Left hindlimb (tissue), 1 donor: ENCODE measurements at regions not wholly inside any gene's neighbourhood (a gene's known extent, or its start where the extent isn't known, plus 50 kb on each side); places are given as distances from the start of the nearest gene placed in this dataset.
A peak's percentile ranks its signal among the peaks of the same experiment; 100 is the strongest.

Experiments used
- DNase-seq: peaks from one replicate; pipeline ENCODE4 v3.0.0-alpha.2; 2018

DNA sequence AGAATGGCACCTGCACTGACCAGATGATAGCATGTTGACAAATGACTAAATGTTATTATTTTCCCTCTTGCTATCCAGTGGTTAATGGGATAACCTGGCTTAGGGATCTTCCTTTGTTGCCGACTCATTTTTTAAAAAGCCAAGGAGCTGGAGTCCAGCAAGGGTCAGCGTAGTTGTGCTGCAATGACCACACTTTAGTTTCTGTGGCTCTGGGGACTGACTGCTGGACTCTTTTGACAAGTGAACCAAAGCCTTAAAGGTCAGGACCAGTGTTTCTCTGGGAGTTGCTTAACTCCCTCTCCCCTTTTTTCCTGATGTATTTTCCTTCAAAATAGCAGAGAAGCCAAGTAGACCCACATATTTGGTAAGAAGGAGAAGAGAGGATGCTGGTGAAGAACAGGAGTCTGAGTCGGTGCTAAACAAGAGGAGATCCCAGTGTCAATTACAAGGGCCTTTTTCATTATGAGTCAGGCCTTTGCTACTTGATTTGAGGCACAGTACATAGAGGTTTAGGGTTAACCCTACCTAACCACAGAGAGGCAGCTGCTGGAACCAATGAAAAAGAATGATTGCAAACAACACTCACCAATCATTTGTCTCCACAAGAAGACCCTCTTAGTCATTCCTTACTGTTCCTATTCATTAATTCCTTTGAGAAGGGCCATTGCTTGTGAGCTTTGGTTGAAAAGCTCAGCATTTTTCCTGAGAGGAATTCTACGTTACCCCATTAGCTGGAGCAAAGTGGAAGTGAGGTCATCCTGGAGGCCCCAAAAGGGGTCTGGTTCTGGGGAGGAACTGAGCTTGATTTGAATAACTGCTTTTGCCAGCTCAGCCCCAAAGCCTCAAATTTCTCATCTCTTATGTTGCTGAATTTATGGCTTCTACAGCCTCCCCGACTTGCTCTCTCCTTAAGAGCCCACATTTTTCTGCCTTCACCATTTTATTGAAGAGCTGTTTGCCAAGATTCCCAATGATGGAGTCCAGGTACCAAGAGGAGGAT lies 137.6 kb upstream of the HNMT start:
- no peak for DNase-seq

DNA sequence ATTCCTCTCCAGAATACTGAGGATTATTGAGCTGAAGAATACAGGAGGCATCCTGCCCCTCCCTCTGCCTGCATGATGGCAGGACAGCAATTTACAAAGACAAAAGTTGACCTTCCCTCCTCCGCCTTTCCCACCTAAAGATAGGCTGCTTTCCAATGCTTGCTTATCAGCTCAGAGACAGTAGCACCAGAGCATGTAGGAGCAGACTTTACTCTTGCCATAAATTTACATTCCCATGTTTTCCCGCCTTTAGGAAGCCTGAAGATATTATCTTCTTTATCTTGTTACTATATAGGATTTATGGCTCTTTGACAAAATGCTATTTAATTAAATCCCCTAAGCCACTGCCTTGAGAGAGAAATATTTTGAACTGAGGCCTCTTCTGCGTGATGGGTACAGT lies 135.6 kb upstream of the HNMT start:
- DNase-seq = no peak

DNA sequence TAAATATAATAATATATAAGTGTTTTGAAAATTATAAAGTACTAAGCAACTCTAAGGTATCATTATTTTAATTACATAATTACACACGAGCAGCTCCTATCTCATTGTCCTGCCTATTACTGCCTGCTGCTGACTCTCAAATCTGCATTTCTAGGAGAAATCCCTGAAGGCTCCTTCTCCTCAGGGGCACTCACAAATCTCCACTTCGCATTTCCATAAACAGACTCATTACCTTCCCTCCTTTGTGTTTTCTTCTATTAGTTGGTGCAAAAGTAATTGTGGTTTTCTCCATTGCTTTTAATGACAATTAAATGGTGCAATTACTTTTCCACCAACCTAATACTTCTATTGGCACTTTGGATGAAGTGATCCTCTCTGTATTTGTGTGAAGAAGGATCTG lies 135.0 kb upstream of the HNMT start:
- no peak for DNase-seq

DNA sequence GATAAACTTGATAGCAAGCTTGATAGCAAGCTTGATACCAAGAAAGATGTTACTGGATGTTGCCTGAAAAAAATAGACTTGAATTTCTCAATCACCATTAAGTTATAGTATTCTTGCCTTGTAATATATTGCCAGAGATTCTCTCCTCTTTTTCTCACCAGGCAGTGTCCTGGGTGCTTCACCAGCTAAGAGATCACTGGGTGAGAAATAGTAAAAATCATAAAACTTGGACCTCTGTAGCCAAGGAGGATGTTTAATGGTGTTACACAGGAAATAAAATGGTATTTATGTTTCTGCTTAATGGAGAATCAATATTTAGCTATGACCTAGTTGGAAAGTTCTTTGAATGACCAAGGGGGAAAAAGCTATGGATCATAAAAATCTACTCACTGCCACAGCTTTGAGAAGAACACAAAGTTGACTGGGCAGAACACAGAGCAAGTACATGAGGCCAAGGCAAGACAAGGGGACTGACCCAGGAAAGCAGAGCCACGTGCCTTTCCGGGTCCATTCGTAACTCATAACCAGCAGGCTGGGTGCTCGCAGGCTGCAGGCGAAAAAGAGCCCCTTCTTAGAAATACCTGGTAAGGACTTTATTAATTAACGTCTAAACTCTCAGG lies 129.4 kb upstream of the HNMT start:
- no peak for DNase-seq

DNA sequence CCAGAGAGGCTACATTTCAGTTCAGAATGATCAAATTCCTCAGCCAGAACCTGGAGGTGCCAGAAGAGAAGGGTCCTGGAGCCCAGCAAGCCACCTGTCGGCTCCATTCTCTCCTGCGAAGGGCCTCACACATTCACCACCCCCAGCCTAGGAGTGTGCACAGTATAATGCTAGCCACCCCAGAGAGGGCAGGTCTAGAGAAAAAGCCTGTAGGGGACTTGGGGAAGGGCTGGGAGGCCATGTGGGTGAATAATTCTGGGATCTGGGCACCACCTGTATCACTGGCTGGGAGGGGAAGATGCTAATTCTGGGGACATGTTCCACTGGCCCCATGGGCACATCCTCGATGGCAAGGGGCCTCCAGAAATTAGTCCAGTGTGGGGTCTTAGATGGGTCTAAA lies 127.6 kb upstream of the HNMT start:
- no peak for DNase-seq

DNA sequence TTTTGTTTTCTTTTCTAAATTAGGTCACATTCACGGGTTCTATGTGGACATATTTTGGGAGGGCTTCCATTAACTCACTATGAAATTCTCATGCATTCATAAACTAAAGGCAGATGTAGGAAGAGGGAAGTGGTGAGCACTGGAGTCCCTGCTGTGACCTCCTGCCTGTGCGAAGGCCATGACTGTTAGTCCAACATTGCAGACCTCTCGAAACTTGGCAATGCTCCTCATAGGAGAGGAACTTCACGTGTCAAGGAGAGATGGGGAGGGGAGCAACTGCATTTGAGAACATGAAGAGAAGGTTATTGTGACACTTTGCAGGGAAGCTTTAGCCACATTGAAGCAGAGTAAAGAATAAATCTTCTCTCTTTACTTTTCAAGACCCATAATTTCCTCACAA lies 126.4 kb upstream of the HNMT start:
- no peak for DNase-seq

DNA sequence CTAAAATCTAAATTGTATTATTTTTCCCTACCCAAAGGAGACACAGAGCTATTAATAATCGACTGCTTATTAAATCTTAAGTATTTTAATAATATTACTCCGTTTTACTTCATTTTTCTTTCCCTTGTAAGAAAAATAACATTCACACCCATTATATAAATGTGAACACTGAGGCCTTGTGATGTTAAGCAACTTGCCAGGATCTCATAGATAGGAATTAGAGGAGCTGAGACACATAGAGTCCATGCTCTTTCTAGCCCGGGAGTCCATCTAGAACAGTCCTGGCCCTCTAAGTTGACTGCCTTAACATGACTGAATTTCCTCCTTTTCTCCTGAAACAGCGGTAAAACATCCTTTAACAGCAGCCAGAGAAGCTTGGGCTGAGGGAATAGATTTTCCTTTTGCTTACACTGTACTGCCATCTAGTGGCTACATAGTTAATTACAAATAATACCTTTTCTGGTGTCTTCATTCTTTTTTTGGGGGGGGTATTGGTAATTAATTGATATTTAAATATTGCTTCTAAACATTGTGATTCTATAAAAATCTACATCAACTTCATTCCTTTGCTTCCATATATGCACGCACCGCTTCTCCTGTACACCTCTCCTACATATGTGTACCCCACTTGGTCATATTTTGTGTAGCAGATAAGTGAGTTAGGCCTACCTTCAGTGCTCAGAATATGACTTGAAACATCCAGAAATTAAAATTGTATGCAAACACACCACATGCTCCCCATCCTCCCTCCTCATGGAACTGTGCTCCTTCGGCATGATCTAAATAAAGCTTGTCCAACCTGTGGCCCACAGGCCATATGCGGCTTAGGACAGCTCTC lies 125.8 kb upstream of the HNMT start:
- DNase-seq = no peak

DNA sequence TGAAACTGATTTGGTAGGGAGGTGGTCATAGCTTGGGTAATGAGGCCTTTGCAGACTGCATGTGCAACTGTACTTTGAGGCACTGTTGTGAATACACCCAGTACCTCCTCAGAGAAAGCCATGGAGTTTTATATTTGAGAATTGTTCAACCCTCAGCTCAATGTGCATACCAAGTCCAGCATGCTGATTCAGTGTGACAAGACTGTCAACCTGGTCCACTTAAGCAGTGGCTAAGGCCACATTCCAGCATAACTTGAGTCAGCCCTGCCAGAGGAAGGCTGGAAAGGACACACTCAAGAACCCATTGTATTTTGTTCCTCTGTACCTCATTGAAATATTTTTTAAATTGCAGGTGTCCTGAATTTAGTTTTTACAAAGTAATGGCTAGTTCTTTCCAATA lies 121.8 kb upstream of the HNMT start:
- no peak for DNase-seq

DNA sequence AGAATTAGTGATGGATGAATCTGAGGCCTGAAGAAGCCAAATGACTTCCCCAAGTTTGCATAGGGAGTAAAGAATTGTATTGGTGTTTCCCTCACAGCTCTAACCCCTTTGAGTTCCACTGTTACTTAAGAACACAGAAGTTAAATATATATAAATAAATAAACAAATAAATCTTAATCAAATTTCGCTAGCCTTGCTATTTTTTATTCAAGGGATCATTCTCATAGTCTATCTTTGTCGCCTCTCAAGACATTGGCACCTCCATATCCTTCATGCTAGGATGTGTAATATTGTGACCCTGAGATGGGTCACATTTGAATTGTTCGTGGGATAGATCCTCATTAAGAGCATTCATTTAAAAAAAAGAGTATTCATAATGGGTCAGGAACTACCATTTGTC lies 121.3 kb upstream of the HNMT start:
- no peak for DNase-seq

DNA sequence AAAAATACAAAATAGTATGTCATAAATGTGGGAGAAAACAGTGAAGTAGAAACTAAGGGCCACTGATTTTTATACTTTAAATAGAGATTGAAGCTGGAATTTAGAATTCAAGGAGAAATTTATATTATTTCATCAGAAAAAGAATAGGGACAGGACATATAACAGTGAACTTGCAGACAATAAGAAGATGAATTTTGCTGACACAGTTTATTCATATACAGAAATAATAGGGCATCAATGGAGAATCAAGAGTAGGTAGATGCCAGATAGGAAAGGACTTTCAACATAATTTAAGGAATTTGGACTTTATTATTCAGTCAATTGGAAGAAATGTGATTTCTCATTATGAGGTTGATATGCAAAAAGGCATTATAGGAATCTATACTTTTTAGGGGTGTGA lies 118.9 kb upstream of the HNMT start:
- no peak for DNase-seq

DNA sequence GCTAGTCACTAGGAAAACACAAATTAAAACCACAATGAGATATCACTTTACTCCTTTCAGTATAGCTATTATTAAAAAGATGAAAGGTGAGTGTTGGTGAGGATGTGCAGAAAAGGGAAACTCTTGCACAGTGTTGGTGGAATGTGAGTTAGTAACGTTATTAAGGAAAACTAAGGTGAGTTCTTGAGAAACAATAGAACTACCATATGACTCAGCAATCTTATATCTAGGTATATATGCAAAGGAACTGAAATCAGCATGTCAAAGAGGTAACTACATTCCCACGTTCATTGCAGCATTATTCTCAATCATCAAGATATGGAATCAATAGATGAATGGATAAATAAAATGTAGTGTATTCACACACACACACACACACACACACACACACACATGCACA lies 117.3 kb upstream of the HNMT start:
- no peak for DNase-seq

DNA sequence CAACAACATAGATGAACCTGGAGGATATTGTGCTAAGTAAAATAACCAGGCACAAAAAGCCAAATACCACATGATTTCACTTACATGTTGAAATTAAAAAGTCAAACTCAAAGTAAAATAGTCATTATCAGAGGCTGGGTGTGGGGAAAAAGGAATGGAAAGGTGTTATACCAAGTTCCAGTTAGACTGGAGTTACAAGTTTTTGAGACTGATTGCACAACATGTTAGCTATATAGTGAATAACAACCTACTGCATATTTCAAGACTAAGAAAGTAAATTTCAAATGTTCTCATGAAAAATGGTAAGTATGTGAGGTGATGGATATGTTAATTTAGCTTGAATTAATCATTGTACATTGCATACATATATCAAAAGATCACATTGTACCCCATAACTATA lies 116.8 kb upstream of the HNMT start:
- no peak for DNase-seq

DNA sequence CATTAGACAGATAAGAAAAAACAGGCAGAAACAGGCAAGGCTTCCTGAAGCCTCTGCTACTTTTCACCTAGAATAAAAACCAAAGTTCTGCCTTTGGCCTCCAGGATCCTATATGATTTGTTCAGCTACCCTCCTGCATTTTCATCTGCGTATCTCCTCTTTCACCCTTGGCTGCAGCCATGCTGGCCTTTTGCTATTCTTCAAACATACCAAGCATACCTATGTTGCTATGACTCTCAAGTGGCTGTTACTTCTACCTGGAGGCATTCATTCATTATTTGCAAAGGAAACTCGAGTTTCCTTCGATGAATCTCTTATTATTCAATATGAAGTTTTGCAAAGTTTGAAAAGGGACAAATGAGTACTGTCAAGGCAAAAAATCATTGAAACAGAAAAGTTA lies 106.4 kb upstream of the HNMT start:
- no peak for DNase-seq

DNA sequence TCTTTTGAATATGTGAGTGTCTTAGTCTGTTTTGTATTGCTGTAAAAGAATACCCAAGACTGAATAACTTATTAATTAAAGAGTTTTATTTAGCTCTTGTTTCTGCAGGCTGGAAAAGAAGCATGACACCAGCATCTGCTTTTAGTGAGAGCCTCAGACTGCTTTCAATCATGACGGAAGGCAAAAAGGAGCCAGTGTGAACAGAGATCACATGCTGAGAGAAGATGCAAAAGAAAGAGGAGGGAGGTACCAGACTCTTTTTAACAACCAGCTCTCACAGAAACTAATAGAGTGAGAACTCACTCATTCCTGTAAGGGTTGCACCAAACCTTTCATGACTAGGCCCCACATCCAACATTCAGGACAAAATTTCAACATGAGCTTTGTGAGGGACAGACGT lies 101.6 kb upstream of the HNMT start:
- no peak for DNase-seq

DNA sequence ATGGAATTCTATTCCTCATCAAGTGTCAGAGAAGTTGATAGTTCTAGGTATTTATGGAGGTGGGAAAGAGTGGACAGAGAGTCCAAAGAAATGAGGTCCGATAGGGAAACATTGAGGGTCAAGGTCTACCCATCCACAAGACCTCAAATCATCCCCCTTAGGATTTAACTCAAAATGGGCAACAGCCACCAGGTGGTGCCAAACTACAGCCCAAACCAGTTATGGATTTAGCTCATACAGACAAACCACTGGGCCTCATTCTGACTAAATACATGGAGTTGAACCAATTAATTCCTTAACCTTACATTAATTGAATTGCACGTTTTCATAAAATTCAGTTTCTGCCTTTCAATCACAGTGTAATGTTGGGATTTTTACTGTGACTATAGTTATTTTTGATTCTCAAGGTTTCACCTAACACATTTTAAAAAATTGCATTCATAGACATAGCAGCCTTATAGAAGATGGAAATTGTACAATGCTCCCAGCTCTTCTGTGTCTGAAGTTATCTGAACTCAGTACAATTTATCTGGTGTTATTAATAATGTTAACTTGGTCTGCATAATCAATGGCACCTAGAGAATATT lies 98.2 kb upstream of the HNMT start:
- DNase-seq = no peak

DNA sequence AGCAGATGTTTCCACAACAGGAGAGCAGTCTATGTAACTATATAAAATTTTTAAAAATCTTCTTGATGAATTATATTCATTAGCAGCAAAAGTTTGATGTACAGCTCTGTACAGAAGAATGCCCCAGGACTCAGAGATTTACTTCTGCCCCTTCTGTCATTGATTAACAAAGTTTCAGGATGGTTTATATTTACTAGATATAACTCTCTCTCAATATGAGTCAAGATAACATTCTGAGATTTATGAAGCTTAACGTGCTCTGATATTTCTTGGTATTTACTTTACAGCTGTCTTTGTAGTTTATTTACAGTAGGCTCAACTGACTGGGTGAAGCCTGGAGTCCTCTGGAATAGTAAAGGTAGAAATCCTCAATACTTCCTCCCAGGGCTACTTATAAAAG lies 93.6 kb upstream of the HNMT start:
- no peak for DNase-seq

DNA sequence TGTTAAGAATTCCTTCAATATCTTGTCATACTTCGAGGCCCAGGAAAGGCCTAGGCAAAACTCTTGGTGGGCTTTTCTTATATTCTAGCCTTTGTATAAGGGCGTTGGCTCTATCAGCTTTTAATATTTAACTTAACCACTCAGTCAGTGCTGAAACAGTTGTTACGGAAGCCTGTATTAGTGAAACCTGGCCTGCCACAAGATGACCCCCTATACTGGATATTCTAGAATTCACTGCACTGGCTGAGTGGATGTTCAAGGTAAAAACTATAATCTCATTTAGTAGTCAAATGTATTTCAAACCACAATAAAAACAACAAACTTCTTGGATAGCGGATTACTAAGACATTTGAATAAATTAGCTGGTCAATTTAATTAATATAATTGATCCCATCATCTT lies 91.7 kb upstream of the HNMT start:
- DNase-seq = no peak

DNA sequence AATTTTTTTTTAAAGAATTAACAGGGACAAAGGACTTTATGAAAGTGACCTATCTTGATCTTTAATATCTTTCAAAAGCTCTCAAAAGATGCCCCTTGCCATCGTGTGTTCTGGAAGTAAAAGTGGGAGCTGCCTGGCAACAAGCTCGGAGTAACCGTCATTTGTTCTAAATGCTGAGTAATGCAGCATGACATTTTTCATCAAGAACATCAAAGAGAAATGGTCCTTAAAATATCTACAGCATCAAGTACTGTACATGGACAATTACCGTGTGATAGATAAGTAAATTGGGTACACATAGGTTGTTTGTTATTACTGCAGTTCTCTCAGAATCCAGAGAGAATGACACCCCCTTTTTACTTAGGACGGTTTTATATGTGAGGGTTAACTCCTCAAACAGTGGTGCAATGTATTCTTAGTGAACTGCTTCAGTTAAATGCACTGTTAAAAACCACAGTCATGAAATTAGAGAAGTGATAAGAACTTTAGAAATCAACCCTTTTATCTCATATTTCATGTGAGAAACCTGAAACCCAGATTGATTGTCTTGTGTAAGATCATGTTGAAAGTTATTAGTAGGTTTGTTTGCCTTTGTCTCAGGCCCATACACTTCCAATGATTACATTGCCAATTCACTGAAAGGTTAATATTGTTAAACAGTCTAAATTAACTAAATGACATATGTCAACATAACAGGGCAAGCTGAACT lies 90.6 kb upstream of the HNMT start:
- DNase-seq = no peak

DNA sequence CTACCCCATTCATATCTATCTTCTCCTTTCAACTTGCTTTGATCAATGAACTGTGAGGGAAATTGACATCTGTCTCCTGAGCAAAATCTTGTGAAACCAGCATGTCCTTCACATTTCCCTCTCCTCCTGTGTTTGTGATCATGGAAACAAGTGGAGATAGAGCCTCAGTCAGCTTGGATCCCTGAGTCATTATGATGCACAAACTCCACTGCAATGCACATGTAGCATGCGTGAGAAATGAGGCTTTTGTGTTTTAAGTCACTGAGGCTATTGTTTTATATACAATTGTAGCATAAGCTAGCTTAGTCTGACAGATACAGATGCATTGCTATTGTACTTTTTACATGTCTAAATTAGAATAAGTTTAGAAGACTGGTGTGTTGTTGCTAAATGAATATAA lies 85.2 kb upstream of the HNMT start:
- DNase-seq = no peak

DNA sequence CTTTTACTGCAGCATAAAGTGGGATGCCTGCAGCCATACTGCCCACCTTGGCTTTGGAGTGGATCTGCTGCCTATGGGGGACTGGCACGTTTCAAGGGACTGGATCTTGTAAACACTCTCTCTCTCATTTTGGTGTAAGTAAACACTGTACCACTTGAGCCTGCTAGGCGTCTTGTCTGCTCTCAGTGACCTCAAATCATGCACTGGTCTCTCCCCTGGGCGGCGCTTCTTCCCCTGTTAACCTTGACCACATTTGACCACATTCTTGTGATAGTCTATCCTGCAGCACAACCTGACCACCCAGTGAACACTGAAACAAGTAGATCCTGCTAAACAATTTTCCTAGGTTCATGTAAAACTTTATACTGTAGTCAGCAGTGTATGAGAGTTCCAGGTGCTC lies 82.6 kb upstream of the HNMT start:
- DNase-seq = no peak

DNA sequence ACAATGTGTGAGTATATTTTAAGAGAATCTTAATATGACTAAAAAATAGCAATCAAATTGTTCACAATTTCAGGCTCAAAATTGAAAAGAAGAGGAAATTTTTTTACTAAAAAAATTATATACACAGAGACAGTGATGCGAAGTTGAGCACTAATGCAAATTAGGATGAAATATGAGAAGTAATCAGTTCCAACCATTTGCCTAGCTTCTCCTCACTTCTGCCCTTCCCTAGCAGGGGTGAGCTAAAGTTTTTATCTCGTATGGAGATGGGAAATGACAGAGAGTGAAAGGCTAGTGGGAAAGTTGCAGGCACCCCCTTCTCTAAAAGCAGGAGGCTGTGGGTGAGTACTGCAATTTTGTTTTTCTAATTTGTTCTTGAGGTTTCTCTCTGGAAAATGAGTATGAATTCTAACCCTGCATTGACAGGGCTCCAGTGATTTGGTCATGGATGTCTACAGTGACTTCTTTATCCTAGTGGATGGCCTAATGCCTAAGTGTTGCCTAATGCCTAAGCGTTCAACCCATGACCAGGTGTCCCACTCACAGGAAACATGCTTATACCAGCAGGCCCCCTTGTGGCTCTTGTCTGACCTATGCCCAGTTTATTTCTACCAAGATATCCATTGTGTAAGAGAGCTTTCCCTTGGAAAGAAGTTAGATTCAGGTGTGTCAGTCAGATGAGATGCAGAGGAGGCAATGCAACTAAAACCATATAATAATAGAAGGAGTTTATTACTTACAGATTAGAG lies 78.0 kb upstream of the HNMT start:
- no peak for DNase-seq

DNA sequence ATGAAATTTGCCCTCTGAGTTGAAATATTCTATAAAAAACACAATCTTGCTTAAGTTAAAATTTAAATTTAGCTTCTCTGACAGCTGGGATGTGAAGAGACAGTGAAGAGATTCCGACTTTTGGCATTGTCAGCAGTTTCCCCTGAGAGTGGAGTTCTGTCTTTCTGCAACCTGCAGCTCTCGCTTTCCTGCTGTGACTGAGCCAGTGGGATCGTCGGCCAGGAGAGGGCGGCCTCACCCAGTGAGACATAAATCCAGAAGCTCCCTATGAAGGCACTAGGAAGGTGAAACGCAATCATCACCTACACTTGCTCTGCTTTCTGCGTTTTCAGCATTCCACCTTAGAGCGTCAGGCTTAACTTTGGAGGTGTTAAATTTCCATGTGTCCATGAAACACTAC lies 75.4 kb upstream of the HNMT start:
- peak; percentile 56 for DNase-seq
